ENCODE measurements at regions not wholly inside any gene's neighbourhood (a gene's known extent, or its start where the extent isn't known, plus 50 kb on each side); places are given as distances from the start of the nearest gene placed in this dataset.

GRCh38 chr6:15042938-15043337 is 202.9 kb upstream of the JARID2 start:
- no peak for TF ChIP-seq POLR2AphosphoS5 (IDR thresholded peaks at IDR 0.05; ENCODE audit: low read depth, low read length)
- no peak for TF ChIP-seq SIN3A (IDR thresholded peaks at IDR 0.05; ENCODE audit: borderline replicate concordance, insufficient read depth, low read length)
- no peak for TF ChIP-seq REST (IDR thresholded peaks at IDR 0.05; ENCODE audit: insufficient read depth in 1 of 2, low read depth in 2 of 2, low read length in 2 of 2)
- no peak for TF ChIP-seq TAF1 (IDR thresholded peaks at IDR 0.05; ENCODE audit: borderline replicate concordance, insufficient read depth, low read length)
- no peak for TF ChIP-seq FOXP2 (optimal IDR thresholded peaks at IDR 0.05; ENCODE audit: borderline replicate concordance, extremely low read depth, extremely low read length, insufficient read depth)

GRCh38 chr6:15044146-15044882 is 201.6 kb upstream of the JARID2 start:
- TF ChIP-seq TAF1 (IDR thresholded peaks at IDR 0.05; ENCODE audit: borderline replicate concordance, insufficient read depth, low read length) (no peak), REST (IDR thresholded peaks at IDR 0.05; ENCODE audit: insufficient read depth in 1 of 2, low read depth in 2 of 2, low read length in 2 of 2) (no peak), SIN3A (IDR thresholded peaks at IDR 0.05; ENCODE audit: borderline replicate concordance, insufficient read depth, low read length) (no peak), FOXP2 (optimal IDR thresholded peaks at IDR 0.05; ENCODE audit: borderline replicate concordance, extremely low read depth, extremely low read length, insufficient read depth) (no peak), POLR2AphosphoS5 (IDR thresholded peaks at IDR 0.05; ENCODE audit: low read depth, low read length) (no peak)

- TF ChIP-seq REST (IDR thresholded peaks at IDR 0.05; ENCODE audit: insufficient read depth in 1 of 2, low read depth in 2 of 2, low read length in 2 of 2) (no peak), POLR2AphosphoS5 (IDR thresholded peaks at IDR 0.05; ENCODE audit: low read depth, low read length) (no peak), TAF1 (IDR thresholded peaks at IDR 0.05; ENCODE audit: borderline replicate concordance, insufficient read depth, low read length) (no peak), SIN3A (IDR thresholded peaks at IDR 0.05; ENCODE audit: borderline replicate concordance, insufficient read depth, low read length) (no peak), FOXP2 (optimal IDR thresholded peaks at IDR 0.05; ENCODE audit: borderline replicate concordance, extremely low read depth, extremely low read length, insufficient read depth) (no peak)
Observed at GRCh38 chr6:15044948-15045347, 200.9 kb upstream of the JARID2 start.

GRCh38 chr6:15046751-15047150 is 199.1 kb upstream of the JARID2 start:
- no peak for TF ChIP-seq REST (IDR thresholded peaks at IDR 0.05; ENCODE audit: insufficient read depth in 1 of 2, low read depth in 2 of 2, low read length in 2 of 2)
- TF ChIP-seq TAF1 (IDR thresholded peaks at IDR 0.05; ENCODE audit: borderline replicate concordance, insufficient read depth, low read length) = no peak
- no peak for TF ChIP-seq FOXP2 (optimal IDR thresholded peaks at IDR 0.05; ENCODE audit: borderline replicate concordance, extremely low read depth, extremely low read length, insufficient read depth)
- no peak for TF ChIP-seq POLR2AphosphoS5 (IDR thresholded peaks at IDR 0.05; ENCODE audit: low read depth, low read length)
- TF ChIP-seq SIN3A (IDR thresholded peaks at IDR 0.05; ENCODE audit: borderline replicate concordance, insufficient read depth, low read length) = no peak
